ENCODE measurements at regions not wholly inside any gene's neighbourhood (a gene's known extent, or its start where the extent isn't known, plus 50 kb on each side); places are given as distances from the start of the nearest gene placed in this dataset.

GRCh38 chr13:48146122-48146521, 51.2 kb upstream of the MED4 start:
- DNase-seq (ENCODE audit: low read depth): no peak
